ENCODE measurements at regions not wholly inside any gene's neighbourhood (a gene's known extent, or its start where the extent isn't known, plus 50 kb on each side); places are given as distances from the start of the nearest gene placed in this dataset.

DNA sequence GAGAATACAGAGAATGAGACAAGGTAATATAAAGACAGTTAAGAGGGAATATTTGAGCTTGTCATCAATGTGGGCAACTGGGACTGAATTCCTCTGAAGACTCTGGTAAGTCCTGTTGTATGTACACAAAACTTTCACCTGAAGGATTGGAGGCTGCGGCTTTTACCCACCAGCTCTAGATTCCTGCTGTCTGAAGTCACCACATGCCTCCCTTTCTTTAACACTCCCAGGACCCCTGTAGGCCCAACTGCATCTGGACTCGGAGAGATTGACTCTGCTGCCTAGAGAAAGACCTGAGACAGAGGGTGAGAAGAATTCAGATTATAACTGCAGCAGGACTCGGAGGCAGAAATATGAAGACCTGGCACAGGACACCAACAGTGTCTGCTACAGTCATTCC, 1048.0 kb downstream of the PDHA2 start:
- Mint-ChIP-seq H3K4me1 (no peaks in the 10 kb centered on the region), H3K27ac (no peak overlapping the region), H3K4me3 (no peak overlapping the region), H3K27me3 (no peaks in the 10 kb centered on the region), H3K9me3 (peaks cover 6% of the 10 kb centered on the region in 2 donors)
- no peak for DNase-seq
- ATAC-seq = no peak

DNA sequence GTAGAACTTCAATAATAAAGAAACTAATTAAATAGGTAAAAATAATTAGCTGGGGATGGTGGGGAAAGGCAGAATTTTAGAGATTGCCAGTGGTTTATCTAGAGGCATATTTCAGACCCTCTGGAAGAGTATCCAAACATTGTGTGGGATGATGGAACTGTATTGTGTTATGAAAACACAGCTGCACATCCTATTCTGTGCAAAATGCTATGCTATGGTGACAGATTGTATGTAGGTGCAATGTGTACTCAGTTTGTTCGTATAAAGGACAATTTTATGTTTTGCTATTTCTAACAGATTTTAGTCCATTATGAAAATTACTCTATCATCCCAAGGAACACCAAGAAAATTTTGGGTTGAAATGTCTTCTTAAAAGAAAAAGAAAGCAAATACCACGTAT, 1054.7 kb downstream of the PDHA2 start:
- no peaks in the 10 kb centered on the region for H3K27me3 Mint-ChIP-seq
- no peaks in the 10 kb centered on the region for H3K4me1 Mint-ChIP-seq
- DNase-seq = no peak
- H3K9me3 Mint-ChIP-seq = peaks cover 0 to 13% of the 10 kb centered on the region in 2 donors
- no peak overlapping the region for H3K27ac Mint-ChIP-seq
- ATAC-seq = no peak
- H3K4me3 Mint-ChIP-seq = no peak overlapping the region

DNA sequence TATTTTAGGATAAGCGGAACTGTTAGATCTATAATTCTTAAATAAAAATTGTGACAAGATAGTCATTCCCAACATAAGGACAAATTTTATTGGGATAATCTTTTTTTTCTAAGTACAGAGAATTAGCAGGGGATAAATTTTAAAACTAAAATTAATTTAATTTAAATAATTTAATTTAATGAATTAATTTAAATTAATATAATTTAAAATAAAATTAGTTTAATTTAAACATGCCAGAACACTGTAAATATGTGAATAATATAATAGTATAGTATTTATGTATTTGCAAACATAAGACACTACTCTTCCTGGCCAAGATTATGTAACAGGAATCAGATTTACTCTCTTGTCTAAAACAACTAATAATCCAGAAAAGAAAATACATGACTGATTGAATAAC, 1055.9 kb downstream of the PDHA2 start:
- no peak for ATAC-seq
- no peak for DNase-seq
- no peaks in the 10 kb centered on the region for H3K27me3 Mint-ChIP-seq
- H3K27ac Mint-ChIP-seq = no peak overlapping the region
- H3K9me3 Mint-ChIP-seq = peaks cover 0 to 13% of the 10 kb centered on the region in 2 donors
- no peak overlapping the region for H3K4me3 Mint-ChIP-seq
- no peaks in the 10 kb centered on the region for H3K4me1 Mint-ChIP-seq

GRCh38 chr4:96912716-96913115, 1072.8 kb downstream of the PDHA2 start:
- ATAC-seq (no peak), DNase-seq (no peak)
- Mint-ChIP-seq H3K4me1 (no peaks in the 10 kb centered on the region), H3K27me3 (no peaks in the 10 kb centered on the region), H3K4me3 (no peak overlapping the region), H3K9me3 (peaks cover 0 to 4% of the 10 kb centered on the region in 2 donors), H3K27ac (no peak overlapping the region)

GRCh38 chr4:96913441-96914080, 1073.7 kb downstream of the PDHA2 start:
- Mint-ChIP-seq H3K9me3 (peaks cover 0 to 4% of the 10 kb centered on the region in 2 donors), H3K4me1 (no peaks in the 10 kb centered on the region), H3K27ac (no peak overlapping the region), H3K27me3 (no peaks in the 10 kb centered on the region), H3K4me3 (no peak overlapping the region)
- ATAC-seq (no peak), DNase-seq (no peak)

- H3K27ac Mint-ChIP-seq = no peak overlapping the region
- H3K4me3 Mint-ChIP-seq = no peak overlapping the region
- H3K9me3 Mint-ChIP-seq = peaks cover 4 to 9% of the 10 kb centered on the region in 2 donors
- H3K27me3 Mint-ChIP-seq = no peaks in the 10 kb centered on the region
- no peak for ATAC-seq
- DNase-seq = no peak
- H3K4me1 Mint-ChIP-seq = no peaks in the 10 kb centered on the region
These were observed 1076.8 kb downstream of the PDHA2 start for GRCh38 chr4:96916711-96917110.

- DNase-seq = no peak
- Mint-ChIP-seq H3K27ac (no peak overlapping the region), H3K27me3 (no peaks in the 10 kb centered on the region), H3K4me1 (no peaks in the 10 kb centered on the region), H3K4me3 (no peak overlapping the region), H3K9me3 (peaks cover 0 to 13% of the 10 kb centered on the region in 2 donors)
- no peak for ATAC-seq
These were observed 1097.0 kb downstream of the PDHA2 start for GRCh38 chr4:96936886-96937285.

GRCh38 chr4:96946552-96946951, 1106.7 kb downstream of the PDHA2 start:
- ATAC-seq (no peak), DNase-seq (no peak)
- Mint-ChIP-seq H3K9me3 (peaks cover 0 to under 1% of the 10 kb centered on the region in 2 donors), H3K4me3 (no peak overlapping the region), H3K4me1 (no peaks in the 10 kb centered on the region), H3K27ac (no peak overlapping the region), H3K27me3 (no peaks in the 10 kb centered on the region)

GRCh38 chr4:96952610-96953009, 1112.7 kb downstream of the PDHA2 start:
- ATAC-seq (no peak), DNase-seq (no peak)
- H3K4me3 Mint-ChIP-seq = no peak overlapping the region
- peaks cover 0 to 6% of the 10 kb centered on the region in 2 donors for H3K9me3 Mint-ChIP-seq
- no peaks in the 10 kb centered on the region for H3K27me3 Mint-ChIP-seq
- no peaks in the 10 kb centered on the region for H3K4me1 Mint-ChIP-seq
- H3K27ac Mint-ChIP-seq = no peak overlapping the region

GRCh38 chr4:96955226-96955625, 1115.3 kb downstream of the PDHA2 start:
- peaks cover 0 to 6% of the 10 kb centered on the region in 2 donors for H3K9me3 Mint-ChIP-seq
- H3K4me3 Mint-ChIP-seq = no peak overlapping the region
- ATAC-seq = no peak
- H3K4me1 Mint-ChIP-seq = no peaks in the 10 kb centered on the region
- no peak overlapping the region for H3K27ac Mint-ChIP-seq
- H3K27me3 Mint-ChIP-seq = no peaks in the 10 kb centered on the region
- no peak for DNase-seq

- ATAC-seq (no peak), DNase-seq (no peak)
- Mint-ChIP-seq H3K9me3 (peaks cover 0 to 6% of the 10 kb centered on the region in 2 donors), H3K4me1 (no peaks in the 10 kb centered on the region), H3K27ac (no peak overlapping the region), H3K4me3 (no peak overlapping the region), H3K27me3 (no peaks in the 10 kb centered on the region)
These were observed 1115.8 kb downstream of the PDHA2 start for GRCh38 chr4:96955691-96956090.

- H3K27ac Mint-ChIP-seq = no peak overlapping the region
- ATAC-seq (no peak), DNase-seq (no peak)
- no peak overlapping the region for H3K4me3 Mint-ChIP-seq
- H3K9me3 Mint-ChIP-seq = peaks cover 5 to 10% of the 10 kb centered on the region in 2 donors
- H3K27me3 Mint-ChIP-seq = no peaks in the 10 kb centered on the region
- H3K4me1 Mint-ChIP-seq = no peaks in the 10 kb centered on the region
These were observed 1129.6 kb downstream of the PDHA2 start for GRCh38 chr4:96969455-96969854.

GRCh38 chr4:96972920-96973319, 1133.0 kb downstream of the PDHA2 start:
- Mint-ChIP-seq H3K27ac (no peak overlapping the region), H3K27me3 (no peaks in the 10 kb centered on the region), H3K4me1 (no peaks in the 10 kb centered on the region), H3K9me3 (no peaks in the 10 kb centered on the region), H3K4me3 (no peak overlapping the region)
- ATAC-seq (no peak), DNase-seq (no peak)

DNA sequence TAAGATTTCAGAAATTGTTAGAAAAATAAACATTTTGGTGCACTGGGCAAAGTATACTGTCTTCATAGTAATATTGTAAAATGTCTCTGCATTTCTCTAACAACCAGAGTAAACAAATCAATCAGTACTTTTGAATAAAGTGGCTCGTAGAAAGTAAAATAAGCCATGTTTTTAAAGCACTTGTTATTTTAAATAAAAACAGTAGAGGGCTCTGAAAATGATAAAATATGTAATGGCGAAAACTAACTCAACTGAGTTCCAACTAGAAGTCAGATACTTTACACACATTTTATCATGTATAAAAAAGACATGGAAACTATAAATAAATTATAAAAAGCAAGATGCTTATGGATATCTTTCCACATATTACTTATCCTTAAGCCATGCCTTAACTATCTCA, 1134.4 kb downstream of the PDHA2 start:
- Mint-ChIP-seq H3K4me1 (no peaks in the 10 kb centered on the region), H3K9me3 (no peaks in the 10 kb centered on the region)

GRCh38 chr4:96983830-96984229, 1143.9 kb downstream of the PDHA2 start:
- Mint-ChIP-seq H3K4me3 (no peak overlapping the region), H3K4me1 (no peaks in the 10 kb centered on the region), H3K27ac (no peak overlapping the region), H3K9me3 (no peaks in the 10 kb centered on the region), H3K27me3 (no peaks in the 10 kb centered on the region)
- DNase-seq = no peak
- no peak for ATAC-seq

More for the DNA sequence above, 1134.4 kb downstream of the PDHA2 start:
- no peak overlapping the region for H3K4me3 Mint-ChIP-seq
- no peaks in the 10 kb centered on the region for H3K27me3 Mint-ChIP-seq
- no peak for DNase-seq
- no peak for ATAC-seq
- H3K27ac Mint-ChIP-seq = no peak overlapping the region

DNA sequence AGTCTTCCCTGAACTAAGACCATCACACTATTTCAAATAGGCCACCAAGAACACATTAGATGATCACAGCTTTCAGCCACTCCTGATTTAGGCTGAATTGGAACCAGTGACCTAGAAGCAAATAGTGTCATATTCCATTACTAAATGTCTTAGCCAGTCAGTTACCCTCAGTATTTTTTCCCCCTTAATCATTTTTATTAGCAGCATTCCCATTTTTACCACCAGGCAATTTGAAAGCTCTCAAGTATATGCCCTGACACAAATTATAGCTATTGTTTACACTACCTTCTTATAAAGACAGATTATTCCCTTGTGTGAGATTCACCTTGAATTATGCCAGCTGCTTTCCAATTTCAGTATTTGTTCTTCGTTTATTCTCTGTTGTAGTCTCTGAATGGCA, 1146.9 kb downstream of the PDHA2 start:
- Mint-ChIP-seq H3K27me3 (no peaks in the 10 kb centered on the region), H3K27ac (no peak overlapping the region), H3K4me3 (no peak overlapping the region), H3K4me1 (no peaks in the 10 kb centered on the region), H3K9me3 (peaks cover 0 to 8% of the 10 kb centered on the region in 2 donors)
- no peak for DNase-seq
- no peak for ATAC-seq

DNA sequence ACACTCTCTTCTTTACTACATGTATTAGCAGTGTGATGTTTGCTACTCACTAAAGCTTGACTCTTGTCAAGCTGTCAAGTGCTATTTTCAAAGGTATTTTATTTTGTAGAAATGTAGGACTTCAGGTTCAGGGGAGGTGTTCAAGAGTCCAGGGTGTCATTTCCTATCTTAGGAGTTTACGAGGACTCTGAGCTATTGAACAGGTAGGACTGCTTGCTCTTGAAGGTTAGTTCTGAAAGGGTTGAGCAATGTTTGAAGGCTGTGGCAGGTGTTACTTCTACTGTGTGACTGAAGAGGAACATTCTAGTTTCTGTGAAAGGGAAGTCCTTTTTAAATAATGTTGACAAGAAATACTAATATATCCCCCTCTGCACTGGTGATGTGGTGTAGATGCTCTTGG, 1151.2 kb downstream of the PDHA2 start:
- no peaks in the 10 kb centered on the region for H3K4me1 Mint-ChIP-seq
- peaks cover 0 to 14% of the 10 kb centered on the region in 2 donors for H3K9me3 Mint-ChIP-seq
- H3K4me3 Mint-ChIP-seq = no peak overlapping the region
- ATAC-seq = no peak
- DNase-seq = no peak
- H3K27ac Mint-ChIP-seq = no peak overlapping the region
- no peaks in the 10 kb centered on the region for H3K27me3 Mint-ChIP-seq

Measured in stimulated activated naive CD8-positive, alpha-beta T cell treated with anti-CD3 and anti-CD28 coated beads, Interleukin-15, amount 100 ng/mL, for 72 hours (primary cell).